ENCODE measurements at regions not wholly inside any gene's neighbourhood (a gene's known extent, or its start where the extent isn't known, plus 50 kb on each side); places are given as distances from the start of the nearest gene placed in this dataset.
A peak's percentile ranks its signal among the peaks of the same experiment; 100 is the strongest.
"Not testable (repeated sequence)": the region's sequence is repeated elsewhere in the genome, so short reads cannot be mapped to it uniquely, and the experiment has no call there.

DNA sequence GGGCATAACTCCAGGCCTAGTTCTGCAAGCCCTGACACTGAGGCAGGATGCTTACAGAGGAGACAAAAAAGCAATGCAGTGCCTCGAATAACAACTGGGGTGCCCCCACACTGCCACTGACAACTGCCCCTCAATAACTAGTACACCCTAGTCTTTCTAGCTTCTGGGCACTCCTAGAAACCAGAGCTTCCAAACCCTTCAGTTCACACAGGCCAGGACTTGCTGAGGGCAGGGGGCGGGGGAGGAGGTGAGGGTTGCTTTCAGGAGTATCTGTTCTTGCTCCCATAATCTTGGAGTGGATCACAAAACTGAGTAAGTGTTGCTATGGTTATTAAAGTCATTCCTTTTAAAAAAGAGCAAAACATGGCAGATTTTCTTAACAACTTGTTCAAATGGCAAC is 333.1 kb downstream of the BCL2L11 start:
- POLR2A ChIA-PET; H3K27ac ChIP-seq (ENCODE audit: low read depth in 2 of 2, low read length in 1 of 2); H3K9ac ChIP-seq; CTCF ChIA-PET; H3K9me3 ChIP-seq; H3K4me2 ChIP-seq; H3K27me3 ChIP-seq (ENCODE audit: insufficient read depth); H3K4me1 ChIP-seq (ENCODE audit: control insufficient read depth in 1 of 2, insufficient read depth in 2 of 2, low read depth in 1 of 2, low read length in 1 of 2); DNase-seq; H2AFZ ChIP-seq (ENCODE audit: low read depth); H3K9me2 ChIP-seq; H3K36me3 ChIP-seq (replicated peaks in 1 of 2; ENCODE audit: control insufficient read depth in 1 of 2, insufficient read depth in 2 of 2, low read length in 1 of 2); H3F3A ChIP-seq (replicated peaks; ENCODE audit: insufficient read depth); H3K4me3 ChIP-seq (ENCODE audit: low read depth in 2 of 2, low read length in 1 of 2): not testable (repeated sequence)
- Histone ChIP-seq H3K79me2 (ENCODE audit: insufficient read depth) (peaks cover 37% of the 10 kb centered on the region), H4K20me1 (ENCODE audit: insufficient read depth) (peaks cover 34% of the 10 kb centered on the region)
- no CpG with 5 or more reads among the region's 2 CpGs for WGBS (ENCODE audit: low lambda C conversion rate)

GRCh38 chr2:111454404-111454803 is 333.7 kb downstream of the BCL2L11 start:
- H3K4me3 ChIP-seq (ENCODE audit: low read depth in 2 of 2, low read length in 1 of 2); H2AFZ ChIP-seq (ENCODE audit: low read depth); H3K4me1 ChIP-seq (ENCODE audit: control insufficient read depth in 1 of 2, insufficient read depth in 2 of 2, low read depth in 1 of 2, low read length in 1 of 2); H3K27me3 ChIP-seq (ENCODE audit: insufficient read depth); H3K36me3 ChIP-seq (replicated peaks in 1 of 2; ENCODE audit: control insufficient read depth in 1 of 2, insufficient read depth in 2 of 2, low read length in 1 of 2); H3K9ac ChIP-seq; H3F3A ChIP-seq (replicated peaks; ENCODE audit: insufficient read depth); H3K9me3 ChIP-seq; H3K4me2 ChIP-seq; H3K27ac ChIP-seq (ENCODE audit: low read depth in 2 of 2, low read length in 1 of 2); H3K9me2 ChIP-seq; DNase-seq; CTCF ChIA-PET; POLR2A ChIA-PET: not testable (repeated sequence)
- H4K20me1 ChIP-seq (ENCODE audit: insufficient read depth) = peaks cover 34% of the 10 kb centered on the region
- no CpG with 5 or more reads among the region's 1 CpG for WGBS (ENCODE audit: low lambda C conversion rate)
- TF ChIP-seq RAD21 (IDR thresholded peaks at IDR 0.05; ENCODE audit: low read length) = peak; percentile 25; the same call in 1 of the 2 replicates
- peaks cover 37% of the 10 kb centered on the region for H3K79me2 ChIP-seq (ENCODE audit: insufficient read depth)

DNA sequence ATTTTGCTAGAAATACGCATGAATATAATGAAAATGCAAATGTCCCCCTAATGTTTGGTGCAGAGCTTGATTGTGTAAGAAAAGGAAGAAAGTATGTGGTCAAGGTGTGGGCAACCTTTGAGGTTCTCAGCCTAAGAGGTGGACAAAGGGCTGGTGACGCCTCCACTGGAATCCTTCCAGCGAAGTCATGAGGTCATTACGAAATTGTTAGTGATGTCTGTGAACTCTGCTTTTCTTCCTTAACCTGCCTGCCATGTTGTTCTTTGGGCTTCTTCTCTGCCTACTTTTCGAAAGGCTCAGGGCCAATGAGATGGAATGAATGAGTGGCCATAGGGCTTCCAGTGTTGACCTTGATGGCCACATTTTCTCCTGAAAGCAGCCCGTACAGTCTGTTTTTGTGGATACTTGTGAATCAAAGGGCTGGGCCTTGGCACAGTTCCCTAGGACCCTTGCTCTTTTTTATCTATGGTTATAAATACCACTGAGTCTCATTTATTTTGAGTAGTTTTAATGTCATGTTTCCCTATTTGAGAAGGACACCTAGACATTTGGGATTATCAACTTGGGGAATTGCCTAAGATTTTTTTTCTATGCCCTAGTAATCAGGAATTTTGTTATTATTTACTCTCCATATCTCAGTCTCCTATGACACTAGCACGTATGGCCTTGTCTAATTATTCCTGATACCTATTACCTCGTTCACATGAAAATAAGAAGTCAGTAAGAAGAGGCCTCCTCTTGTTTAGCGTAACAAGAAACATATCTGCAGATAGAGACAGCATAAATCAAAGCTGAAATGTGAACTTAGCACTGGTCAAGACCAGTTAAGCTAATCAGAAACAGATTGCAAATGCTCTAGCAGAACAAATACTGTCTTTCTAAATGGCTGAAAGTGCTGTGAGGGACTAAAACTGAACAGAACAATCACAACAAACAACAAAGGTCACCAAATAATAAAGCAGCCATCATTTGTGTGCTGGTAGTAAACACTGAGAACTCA is 334.6 kb downstream of the BCL2L11 start:
- TF ChIP-seq POLR2AphosphoS5 (IDR thresholded peaks at IDR 0.05; ENCODE audit: low read depth, low read length) = peak; percentile 42; the same call in 1 of the 2 replicates
- peak; percentile 75 for TF ChIP-seq PBX3 (IDR thresholded peaks at IDR 0.05)
- TF ChIP-seq EP300 (IDR thresholded peaks at IDR 0.05; ENCODE audit: borderline replicate concordance in 1 of 2, low read depth in 1 of 2, low read length in 1 of 2) = peak; percentile 26 to 54; a peak in 2 of 4 replicates
- peak; percentile 36; the same call in 1 of the 2 replicates for TF ChIP-seq GATA2 (CRISPR knock-in tag; IDR thresholded peaks at IDR 0.05)
- TF ChIP-seq TCF12 (IDR thresholded peaks at IDR 0.05) = peak; percentile 84
- peak overlapping the region; percentile 67 to 89; a peak in 3 of 4 replicates for H3K27ac ChIP-seq (ENCODE audit: low read depth in 2 of 2, low read length in 1 of 2)
- H3K9ac ChIP-seq; H2AFZ ChIP-seq (ENCODE audit: low read depth); H3K27me3 ChIP-seq (ENCODE audit: insufficient read depth); H3K36me3 ChIP-seq (replicated peaks in 1 of 2; ENCODE audit: control insufficient read depth in 1 of 2, insufficient read depth in 2 of 2, low read length in 1 of 2); H3K9me2 ChIP-seq; H3K4me1 ChIP-seq (ENCODE audit: control insufficient read depth in 1 of 2, insufficient read depth in 2 of 2, low read depth in 1 of 2, low read length in 1 of 2); H3K4me3 ChIP-seq (ENCODE audit: low read depth in 2 of 2, low read length in 1 of 2); H3F3A ChIP-seq (replicated peaks; ENCODE audit: insufficient read depth); CTCF ChIA-PET; H3K9me3 ChIP-seq; POLR2A ChIA-PET: not testable (repeated sequence)
- 0 out of 2 replicates have a peak overlapping the region, but pooled peaks have one; percentile 2 for H3K4me2 ChIP-seq
- H3K79me2 ChIP-seq (ENCODE audit: insufficient read depth) = peaks cover 36% of the 10 kb centered on the region
- peak; percentile 25 for DNase-seq
- peaks cover 27% of the 10 kb centered on the region for H4K20me1 ChIP-seq (ENCODE audit: insufficient read depth)
- 75% methylated on average over 9 of the region's 9 CpGs for WGBS (ENCODE audit: low lambda C conversion rate)

DNA sequence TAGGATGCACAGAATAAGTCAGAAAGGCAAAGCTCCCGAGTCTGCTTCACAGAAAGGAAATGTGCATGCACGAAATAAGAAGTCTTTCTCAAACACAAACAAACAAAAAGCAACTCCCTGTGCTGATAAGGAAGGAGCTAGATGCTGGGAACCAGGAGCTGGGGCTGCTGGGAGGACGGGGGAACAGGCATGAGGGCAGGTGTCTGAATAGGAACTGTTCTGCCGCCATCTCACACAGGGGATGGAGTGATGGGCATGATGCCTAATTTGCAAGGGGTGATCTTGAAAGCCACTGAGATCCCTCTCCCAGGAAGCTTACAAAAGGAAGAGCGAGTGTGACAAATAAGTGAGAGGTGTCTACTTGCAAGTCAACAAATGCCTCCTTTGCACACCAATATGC is 336.5 kb downstream of the BCL2L11 start:
- H3K4me3 ChIP-seq (ENCODE audit: low read depth in 2 of 2, low read length in 1 of 2); H2AFZ ChIP-seq (ENCODE audit: low read depth); H3K9me3 ChIP-seq; H3K27ac ChIP-seq (ENCODE audit: low read depth in 2 of 2, low read length in 1 of 2); CTCF ChIA-PET; H3K4me1 ChIP-seq (ENCODE audit: control insufficient read depth in 1 of 2, insufficient read depth in 2 of 2, low read depth in 1 of 2, low read length in 1 of 2); H3K9me2 ChIP-seq; H3K4me2 ChIP-seq; H3F3A ChIP-seq (replicated peaks; ENCODE audit: insufficient read depth); H3K36me3 ChIP-seq (replicated peaks in 1 of 2; ENCODE audit: control insufficient read depth in 1 of 2, insufficient read depth in 2 of 2, low read length in 1 of 2); POLR2A ChIA-PET; H3K27me3 ChIP-seq (ENCODE audit: insufficient read depth); DNase-seq; H3K9ac ChIP-seq: not testable (repeated sequence)
- peaks cover 39% of the 10 kb centered on the region for H4K20me1 ChIP-seq (ENCODE audit: insufficient read depth)
- 100% methylated on average over 5 of the region's 5 CpGs for WGBS (ENCODE audit: low lambda C conversion rate)
- peaks cover 52% of the 10 kb centered on the region for H3K79me2 ChIP-seq (ENCODE audit: insufficient read depth)

DNA sequence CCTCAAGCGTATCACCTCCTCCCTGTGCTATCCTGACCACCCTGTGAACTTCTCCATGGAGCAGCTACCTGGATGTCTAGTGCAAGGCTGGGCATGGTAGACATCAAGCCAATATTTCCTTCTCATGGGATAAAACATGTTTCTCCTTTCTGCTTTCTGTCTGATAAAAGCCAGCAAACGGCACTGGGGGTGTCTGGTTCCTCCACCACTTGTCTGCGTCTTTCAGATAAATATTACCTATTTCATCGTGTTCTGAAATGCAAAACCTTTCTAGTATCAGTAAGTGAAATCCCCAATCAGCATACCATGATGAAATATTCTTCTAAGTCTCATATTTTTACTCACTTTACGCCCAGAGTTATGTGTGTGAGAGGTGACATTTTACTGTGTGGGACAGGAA is 340.2 kb downstream of the BCL2L11 start:
- WGBS (ENCODE audit: low lambda C conversion rate) = 93% methylated on average over 5 of the region's 5 CpGs
- H3K9ac ChIP-seq; POLR2A ChIA-PET; H3K4me2 ChIP-seq; H3K4me1 ChIP-seq (ENCODE audit: control insufficient read depth in 1 of 2, insufficient read depth in 2 of 2, low read depth in 1 of 2, low read length in 1 of 2); CTCF ChIA-PET; H3K9me3 ChIP-seq; DNase-seq; H3K36me3 ChIP-seq (replicated peaks in 1 of 2; ENCODE audit: control insufficient read depth in 1 of 2, insufficient read depth in 2 of 2, low read length in 1 of 2); H3F3A ChIP-seq (replicated peaks; ENCODE audit: insufficient read depth); H3K4me3 ChIP-seq (ENCODE audit: low read depth in 2 of 2, low read length in 1 of 2); H2AFZ ChIP-seq (ENCODE audit: low read depth); H3K9me2 ChIP-seq; H3K27me3 ChIP-seq (ENCODE audit: insufficient read depth); H3K27ac ChIP-seq (ENCODE audit: low read depth in 2 of 2, low read length in 1 of 2): not testable (repeated sequence)
- H4K20me1 ChIP-seq (ENCODE audit: insufficient read depth) = peaks cover 55% of the 10 kb centered on the region
- peaks cover 62% of the 10 kb centered on the region for H3K79me2 ChIP-seq (ENCODE audit: insufficient read depth)
